ENCODE measurements at regions not wholly inside any gene's neighbourhood (a gene's known extent, or its start where the extent isn't known, plus 50 kb on each side); places are given as distances from the start of the nearest gene placed in this dataset.

GRCh38 chr13:53269634-53270033 is 241.0 kb downstream of the OLFM4 start:
- no peak for TF ChIP-seq CTCF (conservative IDR thresholded peaks at IDR 0.05)
- H3K36me3 Mint-ChIP-seq, result no peaks in the 10 kb centered on the region
- no peak overlapping the region for H3K4me3 Mint-ChIP-seq
- H3K4me1 Mint-ChIP-seq (ENCODE audit: unreplicated experiment), result no peaks in the 10 kb centered on the region
- no peaks in the 10 kb centered on the region for H3K9me3 Mint-ChIP-seq
- H3K27ac Mint-ChIP-seq, result no peak overlapping the region
- no peaks in the 10 kb centered on the region for H3K27me3 Mint-ChIP-seq
- no peak for DNase-seq (ENCODE audit: extremely low spot score, unreplicated experiment)

- no peaks in the 10 kb centered on the region for H3K9me3 Mint-ChIP-seq
- no peaks in the 10 kb centered on the region for H3K4me1 Mint-ChIP-seq (ENCODE audit: unreplicated experiment)
- DNase-seq (ENCODE audit: extremely low spot score, unreplicated experiment), result no peak
- no peaks in the 10 kb centered on the region for H3K27me3 Mint-ChIP-seq
- H3K4me3 Mint-ChIP-seq, result no peak overlapping the region
- H3K36me3 Mint-ChIP-seq, result no peaks in the 10 kb centered on the region
- no peak for TF ChIP-seq CTCF (conservative IDR thresholded peaks at IDR 0.05)
- H3K27ac Mint-ChIP-seq, result no peak overlapping the region
Measured at GRCh38 chr13:53272873-53273272, 244.3 kb downstream of the OLFM4 start.

- Mint-ChIP-seq H3K36me3 (no peaks in the 10 kb centered on the region), H3K4me1 (ENCODE audit: unreplicated experiment) (no peaks in the 10 kb centered on the region), H3K4me3 (no peak overlapping the region), H3K27me3 (no peaks in the 10 kb centered on the region), H3K9me3 (no peaks in the 10 kb centered on the region), H3K27ac (no peak overlapping the region)
- TF ChIP-seq CTCF (conservative IDR thresholded peaks at IDR 0.05), result no peak
- DNase-seq (ENCODE audit: extremely low spot score, unreplicated experiment), result no peak
Measured at GRCh38 chr13:53276265-53276664, 247.7 kb downstream of the OLFM4 start.

- no peak overlapping the region for H3K4me3 Mint-ChIP-seq
Measured at GRCh38 chr13:53281677-53282076, 253.1 kb downstream of the OLFM4 start.

GRCh38 chr13:53285896-53286430 is 257.4 kb downstream of the OLFM4 start:
- TF ChIP-seq CTCF (conservative IDR thresholded peaks at IDR 0.05), result no peak
- Mint-ChIP-seq H3K36me3 (no peaks in the 10 kb centered on the region), H3K4me3 (no peak overlapping the region), H3K4me1 (ENCODE audit: unreplicated experiment) (no peaks in the 10 kb centered on the region), H3K27ac (no peak overlapping the region), H3K27me3 (peaks cover 10% of the 10 kb centered on the region), H3K9me3 (no peaks in the 10 kb centered on the region)
- no peak for DNase-seq (ENCODE audit: extremely low spot score, unreplicated experiment)

More at GRCh38 chr13:53281677-53282076, 253.1 kb downstream of the OLFM4 start:
- no peak for DNase-seq (ENCODE audit: extremely low spot score, unreplicated experiment)
- no peak for TF ChIP-seq CTCF (conservative IDR thresholded peaks at IDR 0.05)
- no peak overlapping the region for H3K27ac Mint-ChIP-seq
- H3K4me1 Mint-ChIP-seq (ENCODE audit: unreplicated experiment), result no peaks in the 10 kb centered on the region
- H3K36me3 Mint-ChIP-seq, result no peaks in the 10 kb centered on the region
- H3K27me3 Mint-ChIP-seq, result peaks cover 10% of the 10 kb centered on the region
- H3K9me3 Mint-ChIP-seq, result no peaks in the 10 kb centered on the region

GRCh38 chr13:53298396-53298795 is 269.8 kb downstream of the OLFM4 start:
- no peaks in the 10 kb centered on the region for H3K36me3 Mint-ChIP-seq
- TF ChIP-seq CTCF (conservative IDR thresholded peaks at IDR 0.05), result no peak
- H3K4me3 Mint-ChIP-seq, result no peak overlapping the region
- no peaks in the 10 kb centered on the region for H3K9me3 Mint-ChIP-seq
- no peak for DNase-seq (ENCODE audit: extremely low spot score, unreplicated experiment)
- H3K27ac Mint-ChIP-seq, result no peak overlapping the region
- no peaks in the 10 kb centered on the region for H3K4me1 Mint-ChIP-seq (ENCODE audit: unreplicated experiment)
- H3K27me3 Mint-ChIP-seq, result no peaks in the 10 kb centered on the region
